ENCODE measurements at regions not wholly inside any gene's neighbourhood (a gene's known extent, or its start where the extent isn't known, plus 50 kb on each side); places are given as distances from the start of the nearest gene placed in this dataset.

GRCh38 chr5:57734296-57734695, 251.7 kb upstream of the ACTBL2 start:
- Histone ChIP-seq H3K4me3 (ENCODE audit: low read depth, low read length) (no peak overlapping the region), H3K27ac (ENCODE audit: insufficient read depth, low read length, poor library complexity, severe bottlenecking) (no peak overlapping the region), H3K4me1 (ENCODE audit: control insufficient read depth, insufficient read depth, low read length, poor library complexity, severe bottlenecking) (no peaks in the 10 kb centered on the region), H3K36me3 (ENCODE audit: control insufficient read depth, insufficient read depth, low read length) (no peaks in the 10 kb centered on the region), H3K9me3 (ENCODE audit: control insufficient read depth in 2 of 2, low read length in 2 of 2) (no peaks in the 10 kb centered on the region), H3K27me3 (ENCODE audit: control insufficient read depth, insufficient read depth, low read length) (no peaks in the 10 kb centered on the region)
- H3K4me1 Mint-ChIP-seq = no peaks in the 10 kb centered on the region
- no peaks in the 10 kb centered on the region for H3K36me3 Mint-ChIP-seq
- no peak overlapping the region for H3K4me3 Mint-ChIP-seq
- H3K9me3 Mint-ChIP-seq = peaks cover 0 to 3% (median 0%) of the 10 kb centered on the region in 7 donors
- ATAC-seq (ENCODE audit: low read depth in 2 of 2) = no peak
- no peaks in the 10 kb centered on the region for H3K27me3 Mint-ChIP-seq
- no peak overlapping the region for H3K27ac Mint-ChIP-seq
- DNase-seq = no peak

DNA sequence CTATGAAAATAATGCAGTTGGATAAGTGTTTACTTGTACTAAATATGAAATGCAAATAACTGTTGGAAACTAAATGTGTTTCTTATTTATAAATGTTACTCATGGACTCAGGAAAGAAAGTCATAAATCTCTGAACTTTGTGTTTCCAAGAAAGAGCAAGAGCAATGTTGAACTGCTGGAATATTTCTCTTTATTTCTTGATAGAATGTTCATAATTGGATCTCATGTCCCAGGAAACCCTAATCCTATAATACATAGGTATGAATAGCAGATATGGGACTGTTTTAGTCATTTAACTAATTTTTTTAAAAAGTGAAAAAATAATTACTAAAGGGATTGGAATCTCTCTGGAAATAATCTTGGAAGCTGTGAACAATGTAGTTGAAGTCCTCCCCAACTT, 245.0 kb upstream of the ACTBL2 start:
- peaks cover 0 to 5% (median 2%) of the 10 kb centered on the region in 7 donors for H3K9me3 Mint-ChIP-seq
- no peaks in the 10 kb centered on the region for H3K4me1 Mint-ChIP-seq
- no peak for DNase-seq
- no peaks in the 10 kb centered on the region for H3K27me3 ChIP-seq (ENCODE audit: control insufficient read depth, insufficient read depth, low read length)
- no peaks in the 10 kb centered on the region for H3K36me3 Mint-ChIP-seq
- H3K9me3 ChIP-seq (ENCODE audit: control insufficient read depth in 2 of 2, low read length in 2 of 2) = no peaks in the 10 kb centered on the region
- no peaks in the 10 kb centered on the region for H3K4me1 ChIP-seq (ENCODE audit: control insufficient read depth, insufficient read depth, low read length, poor library complexity, severe bottlenecking)
- H3K27ac Mint-ChIP-seq = no peak overlapping the region
- ATAC-seq (ENCODE audit: low read depth in 2 of 2) = no peak
- no peaks in the 10 kb centered on the region for H3K36me3 ChIP-seq (ENCODE audit: control insufficient read depth, insufficient read depth, low read length)
- no peak overlapping the region for H3K27ac ChIP-seq (ENCODE audit: insufficient read depth, low read length, poor library complexity, severe bottlenecking)
- peaks cover 4% of the 10 kb centered on the region for H3K27me3 Mint-ChIP-seq
- H3K4me3 Mint-ChIP-seq = no peak overlapping the region
- H3K4me3 ChIP-seq (ENCODE audit: low read depth, low read length) = no peak overlapping the region

GRCh38 chr5:57725658-57726504, 243.3 kb upstream of the ACTBL2 start:
- ATAC-seq (ENCODE audit: low read depth in 2 of 2) (no peak), DNase-seq (no peak)
- Mint-ChIP-seq H3K36me3 (no peaks in the 10 kb centered on the region), H3K4me1 (no peaks in the 10 kb centered on the region), H3K4me3 (no peak overlapping the region), H3K27ac (no peak overlapping the region), H3K27me3 (peaks cover 6% of the 10 kb centered on the region), H3K9me3 (peaks cover 0 to 5% (median under 1%) of the 10 kb centered on the region in 7 donors)
- Histone ChIP-seq H3K4me3 (ENCODE audit: low read depth, low read length) (no peak overlapping the region), H3K9me3 (ENCODE audit: control insufficient read depth in 2 of 2, low read length in 2 of 2) (no peaks in the 10 kb centered on the region), H3K27me3 (ENCODE audit: control insufficient read depth, insufficient read depth, low read length) (no peaks in the 10 kb centered on the region), H3K27ac (ENCODE audit: insufficient read depth, low read length, poor library complexity, severe bottlenecking) (no peak overlapping the region), H3K36me3 (ENCODE audit: control insufficient read depth, insufficient read depth, low read length) (no peaks in the 10 kb centered on the region), H3K4me1 (ENCODE audit: control insufficient read depth, insufficient read depth, low read length, poor library complexity, severe bottlenecking) (no peaks in the 10 kb centered on the region)

GRCh38 chr5:57724836-57725235, 242.2 kb upstream of the ACTBL2 start:
- Mint-ChIP-seq H3K4me1 (no peaks in the 10 kb centered on the region), H3K27me3 (peaks cover 10% of the 10 kb centered on the region), H3K36me3 (no peaks in the 10 kb centered on the region), H3K9me3 (peaks cover 0 to 5% (median 2%) of the 10 kb centered on the region in 7 donors), H3K4me3 (no peak overlapping the region), H3K27ac (no peak overlapping the region)
- no peak for ATAC-seq (ENCODE audit: low read depth in 2 of 2)
- Histone ChIP-seq H3K36me3 (ENCODE audit: control insufficient read depth, insufficient read depth, low read length) (no peaks in the 10 kb centered on the region), H3K4me1 (ENCODE audit: control insufficient read depth, insufficient read depth, low read length, poor library complexity, severe bottlenecking) (no peaks in the 10 kb centered on the region), H3K9me3 (ENCODE audit: control insufficient read depth in 2 of 2, low read length in 2 of 2) (no peaks in the 10 kb centered on the region), H3K27me3 (ENCODE audit: control insufficient read depth, insufficient read depth, low read length) (no peaks in the 10 kb centered on the region), H3K4me3 (ENCODE audit: low read depth, low read length) (no peak overlapping the region), H3K27ac (ENCODE audit: insufficient read depth, low read length, poor library complexity, severe bottlenecking) (no peak overlapping the region)
- no peak for DNase-seq

DNA sequence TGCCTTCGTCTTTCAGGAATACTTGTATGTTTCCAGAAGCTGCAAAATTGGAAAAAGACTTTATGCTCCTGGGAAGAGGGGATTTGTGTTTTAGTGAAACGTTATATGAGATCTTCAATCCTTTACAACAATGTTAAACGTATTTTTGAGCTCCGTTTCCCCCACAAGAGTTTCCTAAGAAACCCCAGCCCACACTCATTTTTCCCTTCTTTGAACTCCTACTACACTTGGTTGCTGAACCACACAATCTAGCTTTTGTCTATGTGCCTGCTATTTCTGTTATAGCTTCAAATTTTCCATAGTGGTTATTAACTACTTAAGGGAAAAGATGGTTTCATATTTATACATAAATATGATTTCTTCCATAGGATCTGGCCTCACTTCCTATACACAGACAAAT, 238.6 kb upstream of the ACTBL2 start:
- H3K4me3 Mint-ChIP-seq = no peak overlapping the region
- H3K4me1 Mint-ChIP-seq = no peaks in the 10 kb centered on the region
- no peak overlapping the region for H3K27ac ChIP-seq (ENCODE audit: insufficient read depth, low read length, poor library complexity, severe bottlenecking)
- DNase-seq (no peak), ATAC-seq (ENCODE audit: low read depth in 2 of 2) (no peak)
- H3K4me3 ChIP-seq (ENCODE audit: low read depth, low read length) = no peak overlapping the region
- peaks cover 0 to 5% (median 0%) of the 10 kb centered on the region in 7 donors for H3K9me3 Mint-ChIP-seq
- no peak overlapping the region for H3K27ac Mint-ChIP-seq
- no peaks in the 10 kb centered on the region for H3K36me3 Mint-ChIP-seq
- H3K27me3 ChIP-seq (ENCODE audit: control insufficient read depth, insufficient read depth, low read length) = no peaks in the 10 kb centered on the region
- H3K36me3 ChIP-seq (ENCODE audit: control insufficient read depth, insufficient read depth, low read length) = no peaks in the 10 kb centered on the region
- H3K9me3 ChIP-seq (ENCODE audit: control insufficient read depth in 2 of 2, low read length in 2 of 2) = no peaks in the 10 kb centered on the region
- H3K27me3 Mint-ChIP-seq = peaks cover 14% of the 10 kb centered on the region
- no peaks in the 10 kb centered on the region for H3K4me1 ChIP-seq (ENCODE audit: control insufficient read depth, insufficient read depth, low read length, poor library complexity, severe bottlenecking)

DNA sequence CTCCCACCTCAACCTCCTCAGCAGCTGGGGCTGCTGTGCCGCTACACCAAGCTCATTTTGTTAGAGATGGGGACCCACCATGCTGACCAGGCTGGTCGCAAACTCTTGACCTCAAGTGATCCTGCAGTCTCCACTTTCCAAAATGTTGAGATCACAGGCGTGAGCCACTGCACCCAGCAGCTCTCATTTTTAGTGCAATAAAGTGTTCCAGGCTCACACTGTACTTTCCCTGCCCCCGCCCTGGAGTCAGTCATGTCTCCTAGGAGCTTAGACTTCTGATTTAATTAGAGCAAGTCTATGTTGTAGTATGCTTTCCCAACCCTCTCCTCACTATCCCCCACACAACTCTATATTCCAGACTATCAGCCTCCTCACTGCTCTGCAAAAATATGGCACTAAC, 238.0 kb upstream of the ACTBL2 start:
- ATAC-seq (ENCODE audit: low read depth in 2 of 2) = no peak
- Histone ChIP-seq H3K27ac (ENCODE audit: insufficient read depth, low read length, poor library complexity, severe bottlenecking) (no peak overlapping the region), H3K36me3 (ENCODE audit: control insufficient read depth, insufficient read depth, low read length) (no peaks in the 10 kb centered on the region), H3K4me1 (ENCODE audit: control insufficient read depth, insufficient read depth, low read length, poor library complexity, severe bottlenecking) (no peaks in the 10 kb centered on the region), H3K9me3 (ENCODE audit: control insufficient read depth in 2 of 2, low read length in 2 of 2) (no peaks in the 10 kb centered on the region), H3K27me3 (ENCODE audit: control insufficient read depth, insufficient read depth, low read length) (no peaks in the 10 kb centered on the region), H3K4me3 (ENCODE audit: low read depth, low read length) (no peak overlapping the region)
- H3K4me1 Mint-ChIP-seq = no peaks in the 10 kb centered on the region
- DNase-seq = no peak
- peaks cover 14% of the 10 kb centered on the region for H3K27me3 Mint-ChIP-seq
- peaks cover 0 to 6% (median 0%) of the 10 kb centered on the region in 7 donors for H3K9me3 Mint-ChIP-seq
- no peak overlapping the region for H3K27ac Mint-ChIP-seq
- no peak overlapping the region for H3K4me3 Mint-ChIP-seq
- H3K36me3 Mint-ChIP-seq = no peaks in the 10 kb centered on the region

DNA sequence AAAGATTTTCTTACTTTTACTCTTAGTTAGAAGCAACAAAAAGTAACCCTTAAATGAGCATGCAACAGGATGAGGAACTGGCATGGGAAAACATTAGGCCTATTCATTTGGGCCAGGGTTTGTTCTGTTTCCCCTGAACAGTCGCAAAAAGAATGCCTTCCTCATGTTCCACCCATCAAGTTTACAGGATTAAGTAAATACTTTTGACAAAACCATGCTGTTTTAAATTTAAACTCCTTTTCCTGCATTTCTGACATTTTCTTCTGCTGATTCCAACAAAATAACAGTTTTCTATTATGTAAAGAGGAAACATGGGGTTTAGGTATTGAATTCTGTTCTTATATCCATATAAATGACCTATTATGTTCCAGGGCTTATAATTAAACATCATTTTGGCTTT, 236.6 kb upstream of the ACTBL2 start:
- H3K4me3 ChIP-seq (ENCODE audit: low read depth, low read length) = no peak overlapping the region
- H3K4me1 Mint-ChIP-seq = no peaks in the 10 kb centered on the region
- no peaks in the 10 kb centered on the region for H3K9me3 ChIP-seq (ENCODE audit: control insufficient read depth in 2 of 2, low read length in 2 of 2)
- ATAC-seq (ENCODE audit: low read depth in 2 of 2) = no peak
- no peak overlapping the region for H3K27ac Mint-ChIP-seq
- H3K4me1 ChIP-seq (ENCODE audit: control insufficient read depth, insufficient read depth, low read length, poor library complexity, severe bottlenecking) = no peaks in the 10 kb centered on the region
- H3K4me3 Mint-ChIP-seq = no peak overlapping the region
- DNase-seq = no peak
- H3K27me3 Mint-ChIP-seq = peaks cover 13% of the 10 kb centered on the region
- no peak overlapping the region for H3K27ac ChIP-seq (ENCODE audit: insufficient read depth, low read length, poor library complexity, severe bottlenecking)
- no peaks in the 10 kb centered on the region for H3K36me3 ChIP-seq (ENCODE audit: control insufficient read depth, insufficient read depth, low read length)
- no peaks in the 10 kb centered on the region for H3K36me3 Mint-ChIP-seq
- peaks cover 0 to 7% (median 0%) of the 10 kb centered on the region in 7 donors for H3K9me3 Mint-ChIP-seq
- H3K27me3 ChIP-seq (ENCODE audit: control insufficient read depth, insufficient read depth, low read length) = no peaks in the 10 kb centered on the region

DNA sequence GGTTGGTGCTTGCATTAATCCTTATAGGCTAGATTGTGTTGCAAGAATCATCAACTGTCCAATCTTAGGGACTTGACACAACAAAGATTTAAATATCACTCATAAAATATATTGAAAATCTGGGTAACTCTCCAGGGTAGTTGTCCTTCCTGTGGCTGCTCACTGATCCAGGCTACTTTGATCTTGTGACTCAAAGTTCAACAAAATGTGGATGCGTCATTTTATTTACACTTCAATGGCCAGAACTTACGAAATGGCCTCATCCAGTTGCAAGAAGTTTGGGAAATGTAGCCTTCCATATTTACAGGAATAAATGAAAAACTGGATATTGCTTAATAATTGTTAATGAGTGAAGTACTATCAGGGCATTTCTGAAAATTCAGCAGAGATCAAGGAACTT, 235.5 kb upstream of the ACTBL2 start:
- Mint-ChIP-seq H3K27ac (no peak overlapping the region), H3K27me3 (peaks cover 10% of the 10 kb centered on the region), H3K4me3 (no peak overlapping the region), H3K36me3 (no peaks in the 10 kb centered on the region), H3K4me1 (no peaks in the 10 kb centered on the region), H3K9me3 (peaks cover 0 to 5% (median 0%) of the 10 kb centered on the region in 7 donors)
- Histone ChIP-seq H3K36me3 (ENCODE audit: control insufficient read depth, insufficient read depth, low read length) (no peaks in the 10 kb centered on the region), H3K9me3 (ENCODE audit: control insufficient read depth in 2 of 2, low read length in 2 of 2) (no peaks in the 10 kb centered on the region), H3K27me3 (ENCODE audit: control insufficient read depth, insufficient read depth, low read length) (no peaks in the 10 kb centered on the region), H3K4me1 (ENCODE audit: control insufficient read depth, insufficient read depth, low read length, poor library complexity, severe bottlenecking) (no peaks in the 10 kb centered on the region), H3K27ac (ENCODE audit: insufficient read depth, low read length, poor library complexity, severe bottlenecking) (no peak overlapping the region), H3K4me3 (ENCODE audit: low read depth, low read length) (no peak overlapping the region)
- ATAC-seq (ENCODE audit: low read depth in 2 of 2) (no peak), DNase-seq (no peak)

Data from CD4-positive, CD25-positive, alpha-beta regulatory T cell (primary cell).